ENCODE measurements at regions not wholly inside any gene's neighbourhood (a gene's known extent, or its start where the extent isn't known, plus 50 kb on each side); places are given as distances from the start of the nearest gene placed in this dataset.

DNA sequence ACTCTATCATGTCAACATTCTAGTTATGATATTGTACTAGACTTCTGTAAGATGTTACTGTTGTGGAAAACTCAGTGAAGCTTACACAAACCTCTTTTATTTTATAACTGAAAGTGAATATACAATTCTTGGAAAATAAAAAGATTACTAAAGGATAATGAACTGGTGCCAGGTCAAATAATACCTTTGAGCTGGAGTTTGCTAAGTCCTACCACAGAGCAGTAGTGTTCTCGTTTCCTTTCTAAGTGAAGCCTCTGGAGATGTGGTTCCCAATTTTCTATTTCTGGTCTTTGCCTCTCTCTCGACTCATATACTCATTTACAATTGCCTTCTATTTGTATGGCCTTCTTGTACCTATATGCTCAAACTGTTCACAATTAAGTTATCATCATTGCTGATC lies 942.9 kb downstream of the SQOR start:
- Histone ChIP-seq H3K27ac (no peak overlapping the region), H3K4me3 (no peak overlapping the region), H3K9me3 (no peaks in the 10 kb centered on the region), H3K36me3 (no peaks in the 10 kb centered on the region), H3K4me1 (no peaks in the 10 kb centered on the region), H3K27me3 (no peaks in the 10 kb centered on the region)
- TF ChIP-seq, protein P1, sequence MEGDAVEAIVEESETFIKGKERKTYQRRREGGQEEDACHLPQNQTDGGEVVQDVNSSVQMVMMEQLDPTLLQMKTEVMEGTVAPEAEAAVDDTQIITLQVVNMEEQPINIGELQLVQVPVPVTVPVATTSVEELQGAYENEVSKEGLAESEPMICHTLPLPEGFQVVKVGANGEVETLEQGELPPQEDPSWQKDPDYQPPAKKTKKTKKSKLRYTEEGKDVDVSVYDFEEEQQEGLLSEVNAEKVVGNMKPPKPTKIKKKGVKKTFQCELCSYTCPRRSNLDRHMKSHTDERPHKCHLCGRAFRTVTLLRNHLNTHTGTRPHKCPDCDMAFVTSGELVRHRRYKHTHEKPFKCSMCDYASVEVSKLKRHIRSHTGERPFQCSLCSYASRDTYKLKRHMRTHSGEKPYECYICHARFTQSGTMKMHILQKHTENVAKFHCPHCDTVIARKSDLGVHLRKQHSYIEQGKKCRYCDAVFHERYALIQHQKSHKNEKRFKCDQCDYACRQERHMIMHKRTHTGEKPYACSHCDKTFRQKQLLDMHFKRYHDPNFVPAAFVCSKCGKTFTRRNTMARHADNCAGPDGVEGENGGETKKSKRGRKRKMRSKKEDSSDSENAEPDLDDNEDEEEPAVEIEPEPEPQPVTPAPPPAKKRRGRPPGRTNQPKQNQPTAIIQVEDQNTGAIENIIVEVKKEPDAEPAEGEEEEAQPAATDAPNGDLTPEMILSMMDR (IDR thresholded peaks at IDR 0.05): no peak
- no peak for DNase-seq (ENCODE audit: low spot score in 2 of 2)
- intact Hi-C loops (cut with DNase I): no loop called here

DNA sequence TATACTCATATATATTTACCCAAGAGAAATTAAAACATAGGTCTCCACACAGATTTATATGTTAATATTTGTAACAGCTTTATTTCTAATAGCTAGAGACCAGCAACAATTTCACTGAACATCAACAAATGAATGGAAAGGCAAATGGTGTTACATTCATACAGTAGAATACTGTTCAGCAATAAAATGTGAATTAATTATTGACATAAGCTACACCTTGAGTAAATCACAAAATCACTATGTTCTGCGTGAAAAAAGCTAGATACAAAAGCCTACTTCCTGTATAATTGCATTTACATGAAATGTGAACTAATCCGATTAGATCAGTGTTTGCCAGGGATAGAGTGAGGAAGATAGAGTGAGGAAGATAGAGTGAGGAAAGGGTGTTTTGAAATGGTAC lies 945.7 kb downstream of the SQOR start:
- TF ChIP-seq, protein P1 (IDR thresholded peaks at IDR 0.05): no peak
- no peak for DNase-seq (ENCODE audit: low spot score in 2 of 2)
- Histone ChIP-seq H3K4me3 (no peak overlapping the region), H3K4me1 (no peaks in the 10 kb centered on the region), H3K36me3 (no peaks in the 10 kb centered on the region), H3K9me3 (no peaks in the 10 kb centered on the region), H3K27ac (no peak overlapping the region), H3K27me3 (no peaks in the 10 kb centered on the region)
- intact Hi-C loops (cut with DNase I): no loop called here

DNA sequence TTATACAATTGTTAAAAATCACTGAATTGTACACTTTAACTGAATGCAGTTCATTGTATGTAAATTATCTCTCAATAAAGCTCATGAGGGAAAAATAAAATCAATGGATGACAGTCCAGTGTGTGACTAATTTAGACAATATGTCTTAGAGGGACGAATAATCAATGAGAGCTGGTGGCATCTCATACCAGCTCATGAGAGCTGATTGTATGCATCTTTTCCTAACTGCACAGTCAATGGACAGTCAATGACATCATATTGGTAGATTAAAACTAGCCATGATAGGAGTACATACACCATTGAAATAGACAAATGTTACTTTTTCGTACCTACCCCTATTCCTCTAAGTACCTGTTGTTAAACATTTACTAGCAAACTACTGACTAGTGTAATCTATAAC lies 946.1 kb downstream of the SQOR start:
- Histone ChIP-seq H3K4me1 (no peaks in the 10 kb centered on the region), H3K36me3 (no peaks in the 10 kb centered on the region), H3K4me3 (no peak overlapping the region), H3K27me3 (no peaks in the 10 kb centered on the region), H3K27ac (no peak overlapping the region), H3K9me3 (no peaks in the 10 kb centered on the region)
- TF ChIP-seq, protein P1 (IDR thresholded peaks at IDR 0.05): no peak
- DNase-seq (ENCODE audit: low spot score in 2 of 2): no peak
- intact Hi-C loops (cut with DNase I): no loop called here

DNA sequence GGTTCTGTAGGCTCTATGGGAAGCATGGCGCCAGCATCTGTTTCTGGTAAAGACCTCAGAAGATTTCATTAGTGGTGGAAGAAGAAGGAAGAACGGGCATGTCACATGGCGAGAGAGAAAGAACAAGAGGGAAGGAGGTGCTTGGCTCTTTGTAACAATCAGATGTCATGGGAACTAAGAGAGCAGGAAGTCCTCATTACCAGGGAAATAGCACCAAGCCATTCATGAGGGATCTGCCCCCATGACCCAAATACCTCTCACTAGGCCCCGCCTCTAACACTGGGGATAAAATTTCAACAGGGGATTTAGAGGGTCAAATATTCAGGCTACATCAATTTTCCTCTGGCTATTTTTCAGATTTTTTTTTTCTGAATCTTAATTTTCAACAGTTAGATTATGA lies 954.3 kb downstream of the SQOR start:
- intact Hi-C loops (cut with DNase I): no loop called here
- H3K36me3 ChIP-seq: no peaks in the 10 kb centered on the region
- TF ChIP-seq, protein P1 (IDR thresholded peaks at IDR 0.05): no peak
- no peak overlapping the region for H3K4me3 ChIP-seq
- DNase-seq (ENCODE audit: low spot score in 2 of 2): no peak
- no peaks in the 10 kb centered on the region for H3K9me3 ChIP-seq
- H3K4me1 ChIP-seq: no peaks in the 10 kb centered on the region
- H3K27me3 ChIP-seq: no peaks in the 10 kb centered on the region
- no peak overlapping the region for H3K27ac ChIP-seq

DNA sequence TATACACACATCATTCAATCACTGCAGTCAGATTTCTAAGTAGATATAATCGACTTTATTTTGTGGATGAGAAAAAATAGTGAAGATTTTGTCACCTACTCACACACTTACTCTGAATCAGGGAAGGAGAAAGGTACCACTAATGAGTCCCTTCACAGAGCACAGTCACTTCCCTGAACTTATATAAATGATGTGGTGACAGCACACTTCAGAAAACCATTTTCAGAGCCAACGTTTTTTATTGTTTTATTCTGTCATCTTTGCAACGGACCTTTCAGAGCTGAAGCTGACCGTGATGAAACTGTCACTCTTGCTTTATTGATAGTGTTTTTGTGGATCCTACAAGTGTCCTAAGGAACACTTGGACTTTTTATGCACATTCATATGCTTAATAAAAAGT lies 956.6 kb downstream of the SQOR start:
- Histone ChIP-seq H3K27ac (no peak overlapping the region), H3K36me3 (no peaks in the 10 kb centered on the region), H3K4me1 (no peaks in the 10 kb centered on the region), H3K4me3 (no peak overlapping the region), H3K9me3 (no peaks in the 10 kb centered on the region), H3K27me3 (no peaks in the 10 kb centered on the region)
- intact Hi-C loops (cut with DNase I): no loop called here
- TF ChIP-seq, protein P1 (IDR thresholded peaks at IDR 0.05): no peak
- no peak for DNase-seq (ENCODE audit: low spot score in 2 of 2)

DNA sequence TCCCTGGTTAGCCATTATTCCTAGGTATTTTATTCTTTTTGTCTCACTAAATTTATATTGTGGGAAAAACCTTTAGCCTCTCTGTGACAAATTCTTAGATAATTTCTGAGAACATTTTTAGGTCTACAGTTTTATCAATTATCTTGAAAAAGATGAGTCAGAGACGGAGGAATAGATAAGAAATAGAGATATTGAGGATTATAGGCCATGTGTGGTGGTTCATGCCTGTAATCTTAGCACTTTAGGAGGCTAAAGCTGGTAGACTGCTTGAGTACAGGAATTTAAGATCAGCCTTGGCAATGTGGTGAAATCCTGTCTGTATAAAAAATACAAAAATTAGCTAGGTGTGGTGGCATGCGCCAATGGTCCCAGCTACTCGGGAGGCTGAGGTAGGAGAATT lies 960.2 kb downstream of the SQOR start:
- Histone ChIP-seq H3K4me3 (no peak overlapping the region), H3K9me3 (no peaks in the 10 kb centered on the region), H3K4me1 (no peaks in the 10 kb centered on the region), H3K36me3 (no peaks in the 10 kb centered on the region), H3K27ac (no peak overlapping the region), H3K27me3 (no peaks in the 10 kb centered on the region)
- TF ChIP-seq, protein P1 (IDR thresholded peaks at IDR 0.05): no peak
- intact Hi-C loops (cut with DNase I): no loop called here
- DNase-seq (ENCODE audit: low spot score in 2 of 2): no peak
